Neuronal stem cell (in vitro differentiated cells): ENCODE measurements at regions not wholly inside any gene's neighbourhood (a gene's known extent, or its start where the extent isn't known, plus 50 kb on each side); places are given as distances from the start of the nearest gene placed in this dataset.

Source experiments
- DNase-seq: peaks from one replicate; pipeline ENCODE4 v3.0.0-alpha.2; 2013; ENCODE audit warnings: low spot score
- H2AFZ ChIP-seq: one replicate; pipeline ENCODE4 v1.6.1; 2013; ENCODE audit warnings: mild to moderate bottlenecking, low read length, inconsistent platforms
- H2AK5ac ChIP-seq: 2 replicates; pipeline ENCODE4 v1.6.1; 2013; ENCODE audit warnings: low read depth, mild to moderate bottlenecking, inconsistent platforms, low read length, moderate library complexity, mixed read lengths
- H2BK120ac ChIP-seq: 2 replicates; pipeline ENCODE4 v1.6.1; 2013; ENCODE audit warnings: low read depth, mild to moderate bottlenecking, inconsistent platforms, low read length, moderate library complexity, mixed read lengths
- H2BK12ac ChIP-seq: one replicate; pipeline ENCODE4 v1.6.1; 2013; ENCODE audit warnings: low read length, inconsistent platforms
- H2BK15ac ChIP-seq: 2 replicates; pipeline ENCODE4 v1.6.1; 2013; ENCODE audit warnings: mild to moderate bottlenecking, low read length, inconsistent platforms, mixed read lengths
- H2BK5ac ChIP-seq: one replicate; pipeline ENCODE4 v1.6.1; 2013; ENCODE audit warnings: inconsistent platforms, mild to moderate bottlenecking, low read length, moderate library complexity
- H3K14ac ChIP-seq: one replicate; pipeline ENCODE4 v1.6.1; 2013; ENCODE audit warnings: low read length, inconsistent platforms
- H3K18ac ChIP-seq: 2 replicates; pipeline ENCODE4 v1.6.1; 2013; ENCODE audit warnings: low read length, inconsistent platforms
- H3K23ac ChIP-seq: 2 replicates; pipeline ENCODE4 v1.6.1; 2013; ENCODE audit warnings: low read depth, mild to moderate bottlenecking, mixed read lengths, low read length, inconsistent platforms; ENCODE audit not compliant: poor library complexity
- H3K27ac ChIP-seq: replicated peaks from 3 replicates; pipeline ENCODE4 v1.5.1; 2013; ENCODE audit warnings: low read length, inconsistent platforms
- H3K27me3 ChIP-seq, 3 experiments: 2 replicates each; pipeline ENCODE4 v1.6.1; 2013; ENCODE audit warnings: low read length in 3 of 3, mild to moderate bottlenecking in 2 of 3, inconsistent platforms in 1 of 3, low read depth in 1 of 3, mixed read lengths in 1 of 3, moderate library complexity in 1 of 3; ENCODE audit not compliant: control insufficient read depth in 3 of 3, insufficient read depth in 3 of 3
- H3K36me3 ChIP-seq, 2 donors: replicated peaks in 1 of 2; 2 replicates each; pipeline ENCODE4 v1.6.1; 2013; ENCODE audit warnings: low read length in 2 of 2; ENCODE audit not compliant: control insufficient read depth in 2 of 2, insufficient read depth in 2 of 2
- H3K4ac ChIP-seq: 2 replicates; pipeline ENCODE4 v1.6.1; 2013; ENCODE audit warnings: inconsistent platforms, mild to moderate bottlenecking, low read length, moderate library complexity
- H3K4me1 ChIP-seq, 2 donors: 1 replicate in 1 of 2; 2 replicates in 1 of 2; pipeline ENCODE4 v1.6.1; 2013; ENCODE audit warnings: low read length in 2 of 2, low read depth in 1 of 2; ENCODE audit not compliant: control insufficient read depth in 2 of 2, insufficient read depth in 1 of 2
- H3K4me2 ChIP-seq: one replicate; pipeline ENCODE4 v1.6.1; 2013; ENCODE audit warnings: mild to moderate bottlenecking, low read length, inconsistent platforms; ENCODE audit not compliant: insufficient read depth, poor library complexity, severe bottlenecking
- H3K4me3 ChIP-seq, 2 donors: 2 replicates each; pipeline ENCODE4 v1.5.1; 2013; ENCODE audit warnings: low read length in 2 of 2, mild to moderate bottlenecking in 2 of 2, inconsistent platforms in 1 of 2, moderate library complexity in 1 of 2
- H3K79me1 ChIP-seq: one replicate; pipeline ENCODE4 v1.6.1; 2013; ENCODE audit warnings: low read depth, mild to moderate bottlenecking, inconsistent platforms, low read length, moderate library complexity
- H3K9ac ChIP-seq: one replicate; pipeline ENCODE4 v1.6.1; 2013; ENCODE audit warnings: mild to moderate bottlenecking, low read depth, low read length, inconsistent platforms; ENCODE audit not compliant: poor library complexity
- H3K9me3 ChIP-seq, 2 donors: replicated peaks in 1 of 2; 2 replicates each; pipeline versions ENCODE3 to v1.6.1; 2013; ENCODE audit warnings: low read length in 2 of 2, mild to moderate bottlenecking in 2 of 2, inconsistent platforms in 1 of 2, low read depth in 1 of 2, mixed read lengths in 1 of 2, moderate library complexity in 1 of 2; ENCODE audit not compliant: control insufficient read depth in 2 of 2, insufficient read depth in 1 of 2
- H4K8ac ChIP-seq: one replicate; pipeline ENCODE4 v1.6.1; 2013; ENCODE audit warnings: low read depth, mild to moderate bottlenecking, inconsistent platforms, low read length, moderate library complexity
- H4K91ac ChIP-seq: one replicate; pipeline ENCODE4 v1.6.1; 2013; ENCODE audit warnings: low read length, low read depth, mild to moderate bottlenecking, inconsistent platforms; ENCODE audit not compliant: poor library complexity
- WGBS, 2 donors: extraction: QIAGEN DNeasy Blood & Tissue Kit; methylation state at CpG; one replicate each; pipeline ENCODE4 v1.1.7; 2013; ENCODE audit warnings: missing lambda C conversion rate in 2 of 2, mixed read lengths in 1 of 2; ENCODE audit not compliant: insufficient read length in 2 of 2, insufficient replicate concordance in 1 of 2; ENCODE audit errors: extremely low coverage in 2 of 2; 5-methylcytosine and 5-hydroxymethylcytosine counted together

DNA sequence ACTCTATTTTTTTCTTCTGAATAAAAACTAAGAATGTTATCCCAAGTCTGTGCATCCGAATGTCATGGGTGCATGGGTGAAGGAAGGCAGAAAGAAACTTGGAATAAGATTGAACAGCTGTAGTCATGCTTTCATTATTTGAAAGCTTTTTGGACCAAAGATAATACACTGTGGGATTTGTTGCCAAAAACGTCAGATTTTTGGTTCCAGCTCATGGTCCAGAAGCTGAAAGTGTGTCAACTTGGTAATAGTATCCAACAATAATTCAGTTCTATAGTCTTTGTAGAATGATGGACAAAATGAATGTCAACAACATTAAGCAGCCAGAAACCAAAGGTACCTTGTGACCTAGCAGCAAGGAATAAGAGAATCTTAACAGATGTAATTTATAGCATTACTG lies 327.9 kb upstream of the ADAMTS9 start:
- Histone ChIP-seq H3K4me3 (no peak overlapping the region), H2AK5ac (no peak overlapping the region), H3K9ac (no peak overlapping the region), H3K9me3 (no peaks in the 10 kb centered on the region), H4K91ac (no peak overlapping the region), H3K36me3 (no peaks in the 10 kb centered on the region), H2BK5ac (no peak overlapping the region), H4K8ac (no peak overlapping the region), H2BK120ac (no peak overlapping the region), H2BK15ac (no peak overlapping the region), H3K23ac (no peak overlapping the region), H2BK12ac (no peak overlapping the region), H3K27ac (no peak overlapping the region), H3K79me1 (no peaks in the 10 kb centered on the region), H3K14ac (no peak overlapping the region), H2AFZ (no peak overlapping the region), H3K18ac (no peak overlapping the region), H3K4ac (no peak overlapping the region), H3K4me1 (peaks cover 0 to 1% of the 10 kb centered on the region in 2 donors), H3K27me3 (no peaks in the 10 kb centered on the region), H3K4me2 (no peak overlapping the region)
- no peak for DNase-seq
- WGBS, 2 donors, result no CpG with 5 or more reads among the region's 2 CpGs

DNA sequence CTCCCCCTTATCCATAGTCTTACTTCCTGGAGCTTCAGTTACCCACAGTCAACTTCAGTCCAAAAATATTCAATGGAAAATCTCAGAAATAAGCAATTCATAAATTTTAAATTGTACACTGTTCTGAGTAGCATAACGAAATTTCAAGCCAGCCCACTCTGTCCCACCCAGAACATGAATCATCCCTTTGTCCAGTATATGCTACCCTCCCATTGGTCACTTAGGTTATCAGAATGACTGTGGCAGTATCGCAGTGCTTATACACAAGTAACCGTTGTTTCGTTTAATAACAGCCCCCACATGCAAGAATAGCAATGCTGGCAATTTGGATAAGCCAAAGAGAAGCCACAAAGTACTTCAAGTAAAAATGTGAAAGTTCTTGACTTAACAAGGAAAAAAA lies 325.3 kb upstream of the ADAMTS9 start:
- Histone ChIP-seq H2BK120ac (no peak overlapping the region), H3K14ac (no peak overlapping the region), H3K79me1 (no peaks in the 10 kb centered on the region), H3K9me3 (no peaks in the 10 kb centered on the region), H3K18ac (no peak overlapping the region), H4K91ac (no peak overlapping the region), H3K4ac (no peak overlapping the region), H2AFZ (no peak overlapping the region), H3K27ac (no peak overlapping the region), H3K27me3 (no peaks in the 10 kb centered on the region), H2BK12ac (no peak overlapping the region), H3K9ac (no peak overlapping the region), H3K4me2 (no peak overlapping the region), H3K36me3 (no peaks in the 10 kb centered on the region), H3K23ac (no peak overlapping the region), H3K4me1 (no peaks in the 10 kb centered on the region), H4K8ac (no peak overlapping the region), H2BK15ac (no peak overlapping the region), H3K4me3 (no peak overlapping the region), H2AK5ac (no peak overlapping the region), H2BK5ac (no peak overlapping the region)
- DNase-seq, result no peak
- no CpG with 5 or more reads among the region's 4 CpGs for WGBS, 2 donors

DNA sequence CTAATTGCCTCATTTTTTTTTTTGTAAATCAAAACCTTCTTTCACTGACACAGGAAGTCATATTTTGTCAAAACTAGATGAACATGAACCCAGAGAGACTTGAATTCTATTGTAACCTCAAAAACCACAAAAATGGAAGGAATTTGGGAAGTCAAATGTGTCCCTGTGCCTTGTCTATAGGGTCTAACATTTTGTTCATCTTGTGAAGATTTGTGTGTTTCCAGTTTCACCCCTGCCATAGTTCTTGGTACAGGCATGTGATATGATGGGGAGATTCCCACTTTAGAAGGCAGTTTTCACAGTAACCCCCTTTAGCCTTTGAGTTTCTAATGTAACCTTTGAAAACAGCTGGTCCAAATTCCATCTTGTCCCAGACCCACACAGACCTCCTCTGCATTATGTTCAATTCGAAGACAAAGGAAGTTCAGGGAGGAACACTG lies 318.5 kb upstream of the ADAMTS9 start:
- H2AK5ac ChIP-seq, result no peak overlapping the region
- H3K79me1 ChIP-seq, result no peaks in the 10 kb centered on the region
- H3K36me3 ChIP-seq, result no peaks in the 10 kb centered on the region
- H4K91ac ChIP-seq, result no peak overlapping the region
- H3K14ac ChIP-seq, result no peak overlapping the region
- no peak for DNase-seq
- H2BK120ac ChIP-seq, result no peak overlapping the region
- H3K18ac ChIP-seq, result no peak overlapping the region
- H3K4me3 ChIP-seq, result no peak overlapping the region
- H3K27me3 ChIP-seq, result no peaks in the 10 kb centered on the region
- no CpG with 5 or more reads among the region's 1 CpG for WGBS, 2 donors
- H3K27ac ChIP-seq, result no peak overlapping the region
- no peak overlapping the region for H4K8ac ChIP-seq
- no peak overlapping the region for H3K9ac ChIP-seq
- H2AFZ ChIP-seq, result no peak overlapping the region
- peaks cover 2 to 9% of the 10 kb centered on the region in 2 donors for H3K4me1 ChIP-seq
- H3K23ac ChIP-seq, result no peak overlapping the region
- H2BK5ac ChIP-seq, result no peak overlapping the region
- no peak overlapping the region for H2BK15ac ChIP-seq
- H3K4ac ChIP-seq, result no peak overlapping the region
- no peak overlapping the region for H2BK12ac ChIP-seq
- no peak overlapping the region for H3K4me2 ChIP-seq
- no peaks in the 10 kb centered on the region for H3K9me3 ChIP-seq

DNA sequence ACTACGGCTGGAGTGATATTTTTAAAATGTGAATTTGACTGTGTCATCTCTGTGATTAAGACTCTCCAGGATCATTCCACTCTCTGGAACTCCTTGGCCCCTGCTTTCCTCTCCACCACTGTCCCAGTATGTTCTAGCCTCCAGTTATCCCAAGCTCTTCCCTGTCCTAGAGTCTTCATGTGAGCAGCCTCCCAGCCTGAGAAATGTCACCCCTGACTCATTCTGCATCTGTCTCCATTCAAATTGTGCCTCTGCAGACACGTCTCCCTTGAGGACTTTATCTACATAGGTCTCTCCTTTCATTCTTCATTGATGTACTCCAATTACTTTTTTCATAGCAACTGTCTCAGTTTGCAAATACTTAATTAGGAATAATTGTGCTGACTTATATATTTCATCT lies 317.7 kb upstream of the ADAMTS9 start:
- Histone ChIP-seq H2AFZ (no peak overlapping the region), H4K91ac (no peak overlapping the region), H3K4me2 (no peak overlapping the region), H3K14ac (no peak overlapping the region), H3K4ac (no peak overlapping the region), H2BK12ac (no peak overlapping the region), H4K8ac (no peak overlapping the region), H3K18ac (no peak overlapping the region), H3K4me1 (peaks cover 2 to 9% of the 10 kb centered on the region in 2 donors), H3K23ac (no peak overlapping the region), H2BK120ac (no peak overlapping the region), H2AK5ac (no peak overlapping the region), H3K4me3 (no peak overlapping the region), H3K36me3 (no peaks in the 10 kb centered on the region), H3K79me1 (no peaks in the 10 kb centered on the region), H3K27me3 (no peaks in the 10 kb centered on the region), H2BK5ac (no peak overlapping the region), H3K9me3 (no peaks in the 10 kb centered on the region), H3K9ac (no peak overlapping the region), H3K27ac (no peak overlapping the region), H2BK15ac (no peak overlapping the region)
- DNase-seq, result no peak
- no CpG with 5 or more reads among the region's 2 CpGs for WGBS, 2 donors
